Liver (tissue), 3 donors: ENCODE measurements at regions not wholly inside any gene's neighbourhood (a gene's known extent, or its start where the extent isn't known, plus 50 kb on each side); places are given as distances from the start of the nearest gene placed in this dataset.

Source experiments
- CTCF ChIP-seq: fragments of 150-350 bp; IDR thresholded peaks from 2 replicates; pipeline ENCODE4 v1.5.1; 2017; ENCODE audit warnings: improper control_type of control experiment, low read depth, low read length; ENCODE audit not compliant: missing input control
- JUND ChIP-seq, 2 donors: IDR thresholded peaks; 2 replicates each; pipeline ENCODE4 v1.6.1; 2016; ENCODE audit warnings: antibody characterized with exemption in 2 of 2
- REST ChIP-seq: IDR thresholded peaks from 2 replicates; pipeline ENCODE4 v1.6.1; 2016; ENCODE audit warnings: antibody characterized with exemption, mild to moderate bottlenecking
- YY1 ChIP-seq: IDR thresholded peaks from 2 replicates; pipeline ENCODE4 v1.6.1; 2016; ENCODE audit warnings: antibody characterized with exemption, mild to moderate bottlenecking
- donor health status: healthy.
- donor health status: healthy.

GRCh38 chr3:5861151-5861550, 673.6 kb downstream of the EDEM1 start:
- TF ChIP-seq JUND (IDR thresholded peaks at IDR 0.05), result no peak
- TF ChIP-seq CTCF, result no peak
- TF ChIP-seq YY1, result no peak
- no peak for TF ChIP-seq REST
